Middle frontal gyrus (tissue), 1 donor: ENCODE measurements at regions not wholly inside any gene's neighbourhood (a gene's known extent, or its start where the extent isn't known, plus 50 kb on each side); places are given as distances from the start of the nearest gene placed in this dataset.
"Not testable (repeated sequence)": the region's sequence is repeated elsewhere in the genome, so short reads cannot be mapped to it uniquely, and the experiment has no call there.

ENCODE experiments used
- DNase-seq: peaks from one replicate; pipeline ENCODE4 v3.0.0-alpha.2; 2015; ENCODE audit warnings: low spot score; ENCODE audit errors: extremely low spot score

GRCh38 chr14:86442135-86442534 lies 912.2 kb downstream of the FLRT2 start:
- no peak for DNase-seq

- DNase-seq, result no peak
Observed at GRCh38 chr14:86430853-86431252, 900.9 kb downstream of the FLRT2 start.

GRCh38 chr14:86423214-86423613 lies 893.3 kb downstream of the FLRT2 start:
- no peak for DNase-seq

GRCh38 chr14:86420131-86420530 lies 890.2 kb downstream of the FLRT2 start:
- DNase-seq, result no peak

GRCh38 chr14:86414146-86414545 lies 884.2 kb downstream of the FLRT2 start:
- DNase-seq, result no peak

- no peak for DNase-seq
Observed at GRCh38 chr14:86404989-86405649, 875.2 kb downstream of the FLRT2 start.

- DNase-seq, result no peak
Observed at GRCh38 chr14:86404425-86404824, 874.5 kb downstream of the FLRT2 start.

- DNase-seq, result no peak
Observed at GRCh38 chr14:86402545-86402944, 872.6 kb downstream of the FLRT2 start.

GRCh38 chr14:86391085-86391484 lies 861.1 kb downstream of the FLRT2 start:
- DNase-seq, result no peak

- no peak for DNase-seq
Observed at GRCh38 chr14:86388216-86388615, 858.3 kb downstream of the FLRT2 start.

- DNase-seq, result no peak
Observed at GRCh38 chr14:86373886-86374285, 843.9 kb downstream of the FLRT2 start.

- DNase-seq, result no peak
Observed at GRCh38 chr14:86372402-86372801, 842.5 kb downstream of the FLRT2 start.

- no peak for DNase-seq
Observed at GRCh38 chr14:86364634-86365033, 834.7 kb downstream of the FLRT2 start.

- DNase-seq, result no peak
Observed at GRCh38 chr14:86363576-86363975, 833.6 kb downstream of the FLRT2 start.

- DNase-seq, result no peak
Observed at GRCh38 chr14:86363047-86363446, 833.1 kb downstream of the FLRT2 start.

- DNase-seq, result no peak
Observed at GRCh38 chr14:86357876-86358275, 827.9 kb downstream of the FLRT2 start.

GRCh38 chr14:86357119-86357518 lies 827.2 kb downstream of the FLRT2 start:
- DNase-seq, result no peak

- no peak for DNase-seq
Observed at GRCh38 chr14:86346818-86347384, 817.0 kb downstream of the FLRT2 start.

- DNase-seq, result no peak
Observed at GRCh38 chr14:86334355-86334754, 804.4 kb downstream of the FLRT2 start.

GRCh38 chr14:86333493-86333892 lies 803.5 kb downstream of the FLRT2 start:
- no peak for DNase-seq

GRCh38 chr14:86331341-86331740 lies 801.4 kb downstream of the FLRT2 start:
- no peak for DNase-seq

- no peak for DNase-seq
Observed at GRCh38 chr14:86321151-86321550, 791.2 kb downstream of the FLRT2 start.

GRCh38 chr14:86312154-86312665 lies 782.3 kb downstream of the FLRT2 start:
- DNase-seq, result not testable (repeated sequence)
